Neural crest cell (in vitro differentiated cells): ENCODE measurements at regions not wholly inside any gene's neighbourhood (a gene's known extent, or its start where the extent isn't known, plus 50 kb on each side); places are given as distances from the start of the nearest gene placed in this dataset.

ENCODE experiments used
- DNase-seq: peaks from one replicate; pipeline ENCODE4 v3.0.0; 2021; ENCODE audit warnings: low read depth, mixed read lengths, low spot score
- H3K27ac Mint-ChIP-seq: one replicate; pipeline ENCODE4 v1.8.0; 2021; ENCODE audit warnings: mild to moderate bottlenecking, mixed read lengths; ENCODE audit not compliant: unreplicated experiment
- H3K27me3 Mint-ChIP-seq: 2 replicates; pipeline ENCODE4 v1.8.0; 2021; ENCODE audit warnings: low read depth, mild to moderate bottlenecking, mixed read lengths
- H3K36me3 Mint-ChIP-seq: 2 replicates; pipeline ENCODE4 v1.8.0; 2021; ENCODE audit warnings: low read depth, mild to moderate bottlenecking, mixed read lengths
- H3K4me1 Mint-ChIP-seq: 2 replicates; pipeline ENCODE4 v1.8.0; 2021; ENCODE audit warnings: mixed read lengths
- H3K4me3 Mint-ChIP-seq: one replicate; pipeline ENCODE4 v1.8.0; 2021; ENCODE audit warnings: mild to moderate bottlenecking, mixed read lengths
- H3K9me3 Mint-ChIP-seq: 2 replicates; pipeline ENCODE4 v1.8.0; 2021; ENCODE audit warnings: mixed read lengths
- CTCF ChIP-seq: fragments of 200-600 bp; sonication (generic); conservative IDR thresholded peaks from 2 replicates; pipeline ENCODE4 v1.5.0; 2021; ENCODE audit warnings: antibody characterized with exemption, mild to moderate bottlenecking

- no peaks in the 10 kb centered on the region for H3K27me3 Mint-ChIP-seq
- H3K4me1 Mint-ChIP-seq = peaks cover 13% of the 10 kb centered on the region
- no peak overlapping the region for H3K4me3 Mint-ChIP-seq
- no peak overlapping the region for H3K27ac Mint-ChIP-seq
- H3K9me3 Mint-ChIP-seq = peaks cover 3% of the 10 kb centered on the region
- peak; percentile 36 for DNase-seq
- TF ChIP-seq CTCF = peak; percentile 66
- H3K36me3 Mint-ChIP-seq = no peaks in the 10 kb centered on the region
Measured at GRCh38 chr7:124152859-124153692, 120.2 kb upstream of the TMEM229A start.

DNA sequence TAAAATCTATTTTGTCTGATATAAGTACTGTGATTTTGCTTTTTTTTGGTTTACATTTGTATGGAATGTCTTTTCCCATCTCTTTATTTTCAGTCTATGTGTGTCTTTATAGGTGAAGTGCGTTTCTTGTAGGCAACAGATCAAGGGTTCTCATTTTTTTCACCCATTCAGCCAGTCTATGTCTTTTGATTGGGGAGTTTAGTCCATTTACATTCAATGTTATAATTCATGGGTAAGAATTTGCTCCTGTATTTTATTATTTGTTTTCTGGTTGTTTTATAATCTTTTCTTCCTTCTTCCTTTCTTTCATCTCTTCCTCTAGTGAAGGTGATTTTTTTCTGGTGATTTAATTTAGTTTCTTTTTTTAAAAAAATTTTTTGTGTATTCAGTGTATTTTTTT lies 104.8 kb upstream of the TMEM229A start:
- Mint-ChIP-seq H3K4me1 (no peaks in the 10 kb centered on the region), H3K9me3 (peaks cover 12% of the 10 kb centered on the region), H3K4me3 (no peak overlapping the region), H3K36me3 (peaks cover 4% of the 10 kb centered on the region), H3K27me3 (no peaks in the 10 kb centered on the region), H3K27ac (no peak overlapping the region)
- no peak for TF ChIP-seq CTCF
- no peak for DNase-seq

DNA sequence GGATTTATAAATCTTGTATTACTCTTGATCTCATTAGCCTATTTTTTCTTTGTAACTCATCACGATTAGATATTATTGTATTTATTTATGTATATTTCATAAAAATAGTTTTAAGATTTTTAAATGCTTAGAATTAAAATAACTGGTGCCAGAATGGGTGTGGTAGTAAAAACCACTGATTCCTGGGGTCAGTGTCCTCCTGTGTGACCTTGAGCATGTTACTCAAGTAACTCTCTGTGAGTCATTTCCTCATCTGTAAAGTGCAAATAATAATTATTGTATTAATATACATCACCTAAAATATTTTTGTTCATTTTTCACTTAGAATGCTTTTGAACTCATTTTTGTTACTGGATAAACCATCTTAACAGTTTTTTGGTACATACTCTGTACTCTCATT lies 91.3 kb upstream of the TMEM229A start:
- Mint-ChIP-seq H3K27me3 (no peaks in the 10 kb centered on the region), H3K4me3 (no peak overlapping the region), H3K9me3 (peaks cover 2% of the 10 kb centered on the region), H3K27ac (no peak overlapping the region), H3K36me3 (peaks cover 3% of the 10 kb centered on the region), H3K4me1 (no peaks in the 10 kb centered on the region)
- no peak for DNase-seq
- no peak for TF ChIP-seq CTCF

GRCh38 chr7:124120911-124121310 lies 88.0 kb upstream of the TMEM229A start:
- Mint-ChIP-seq H3K4me3 (no peak overlapping the region), H3K27ac (no peak overlapping the region), H3K27me3 (no peaks in the 10 kb centered on the region), H3K36me3 (peaks cover 14% of the 10 kb centered on the region), H3K4me1 (no peaks in the 10 kb centered on the region), H3K9me3 (peaks cover 19% of the 10 kb centered on the region)
- no peak for TF ChIP-seq CTCF
- no peak for DNase-seq

- no peak for TF ChIP-seq CTCF
- Mint-ChIP-seq H3K4me3 (no peak overlapping the region), H3K4me1 (peaks cover 10% of the 10 kb centered on the region), H3K36me3 (peaks cover 7% of the 10 kb centered on the region), H3K27ac (no peak overlapping the region), H3K9me3 (peaks cover 12% of the 10 kb centered on the region), H3K27me3 (no peaks in the 10 kb centered on the region)
- DNase-seq = no peak
Measured at GRCh38 chr7:124113045-124113444, 80.2 kb upstream of the TMEM229A start.
